Stimulated activated naive CD4-positive, alpha-beta T cell treated with Interleukin-2 at 50 U/mL for 16 hours (primary cell): ENCODE measurements at regions not wholly inside any gene's neighbourhood (a gene's known extent, or its start where the extent isn't known, plus 50 kb on each side); places are given as distances from the start of the nearest gene placed in this dataset.

ENCODE experiments used
- DNase-seq: peaks from one replicate; lab custom pipeline; 2025; lab: John Stamatoyannopoulos, UW

GRCh38 chr5:68450245-68450852, 234.8 kb downstream of the PIK3R1 start:
- DNase-seq: no peak

- no peak for DNase-seq
Observed at GRCh38 chr5:68452286-68452685, 236.7 kb downstream of the PIK3R1 start.

GRCh38 chr5:68454172-68454571, 238.6 kb downstream of the PIK3R1 start:
- DNase-seq: no peak

- no peak for DNase-seq
Observed at GRCh38 chr5:68454766-68455165, 239.2 kb downstream of the PIK3R1 start.

- no peak for DNase-seq
Observed at GRCh38 chr5:68455216-68455615, 239.7 kb downstream of the PIK3R1 start.

- DNase-seq: no peak
Observed at GRCh38 chr5:68456756-68457217, 241.2 kb downstream of the PIK3R1 start.

- DNase-seq: no peak
Observed at GRCh38 chr5:68457285-68457684, 241.7 kb downstream of the PIK3R1 start.

- DNase-seq: no peak
Observed at GRCh38 chr5:68458416-68459021, 243.0 kb downstream of the PIK3R1 start.

GRCh38 chr5:68459093-68459809, 243.7 kb downstream of the PIK3R1 start:
- no peak for DNase-seq

GRCh38 chr5:68459810-68460139, 244.2 kb downstream of the PIK3R1 start:
- DNase-seq: no peak

GRCh38 chr5:68460147-68460798, 244.7 kb downstream of the PIK3R1 start:
- DNase-seq: peak; percentile 8

- no peak for DNase-seq
Observed at GRCh38 chr5:68463606-68464005, 248.1 kb downstream of the PIK3R1 start.

GRCh38 chr5:68464424-68464823, 248.9 kb downstream of the PIK3R1 start:
- DNase-seq: peak; percentile 57

- peak; percentile 7 for DNase-seq
Observed at GRCh38 chr5:68465133-68465532, 249.6 kb downstream of the PIK3R1 start.

GRCh38 chr5:68465934-68466551, 250.5 kb downstream of the PIK3R1 start:
- DNase-seq: no peak

GRCh38 chr5:68467208-68467607, 251.7 kb downstream of the PIK3R1 start:
- DNase-seq: no peak

GRCh38 chr5:68467794-68468193, 252.2 kb downstream of the PIK3R1 start:
- DNase-seq: no peak

GRCh38 chr5:68468322-68468721, 252.8 kb downstream of the PIK3R1 start:
- no peak for DNase-seq

- no peak for DNase-seq
Observed at GRCh38 chr5:68475476-68475983, 260.0 kb downstream of the PIK3R1 start.

- DNase-seq: no peak
Observed at GRCh38 chr5:68476854-68477253, 261.3 kb downstream of the PIK3R1 start.

GRCh38 chr5:68478301-68479095, 262.9 kb downstream of the PIK3R1 start:
- no peak for DNase-seq
